ENCODE measurements at regions not wholly inside any gene's neighbourhood (a gene's known extent, or its start where the extent isn't known, plus 50 kb on each side); places are given as distances from the start of the nearest gene placed in this dataset.
"Not testable (repeated sequence)": the region's sequence is repeated elsewhere in the genome, so short reads cannot be mapped to it uniquely, and the experiment has no call there.

DNA sequence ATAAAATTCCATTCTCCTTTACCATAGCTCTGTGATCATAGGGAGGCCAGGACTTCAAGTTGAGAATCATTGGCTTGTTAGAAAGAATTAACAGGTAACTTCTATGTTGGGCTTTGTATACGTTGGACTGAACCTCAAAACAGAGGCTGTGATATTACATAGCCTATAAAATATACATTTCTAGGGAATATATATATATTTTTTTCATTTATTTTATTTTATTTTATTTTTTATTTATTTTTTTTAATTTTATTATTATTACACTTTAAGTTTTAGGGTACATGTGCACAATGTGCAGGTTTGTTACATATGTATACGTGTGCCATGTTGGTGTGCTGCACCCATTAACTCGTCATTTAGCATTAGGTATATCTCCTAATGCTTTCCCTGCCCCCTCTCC is 470.4 kb upstream of the ADGRL3 start:
- H2BK12ac ChIP-seq (ENCODE audit: low read depth, low read length); FAIRE-seq; H3K9me3 ChIP-seq (ENCODE audit: insufficient read depth in 2 of 2, low read depth in 1 of 2, low read length in 1 of 2); H3K79me2 ChIP-seq (ENCODE audit: control insufficient read depth in 1 of 2, insufficient read depth in 2 of 2, low read length in 2 of 2); H3K9ac ChIP-seq (replicated peaks in 1 of 4; ENCODE audit: extremely low read depth in 1 of 4, low read depth in 3 of 4, low read length in 3 of 4); POLR2A ChIA-PET (ENCODE audit: partially characterized antibody); H3K23ac ChIP-seq (ENCODE audit: insufficient read length); H4K5ac ChIP-seq (ENCODE audit: insufficient read length, low read depth, low read length); H3K23me2 ChIP-seq (ENCODE audit: low read depth, low read length); DNase-seq (ENCODE audit: low read depth in 1 of 2, low spot score in 2 of 2); H3K36me3 ChIP-seq (ENCODE audit: control insufficient read depth in 2 of 4, insufficient read depth in 4 of 4, low read length in 3 of 4); H2BK20ac ChIP-seq (ENCODE audit: low read length); H3K56ac ChIP-seq (replicated peaks; ENCODE audit: insufficient read length, low read depth, low read length); H2AFZ ChIP-seq (ENCODE audit: low read length); H2AK5ac ChIP-seq (ENCODE audit: low read depth, low read length); H4K8ac ChIP-seq (ENCODE audit: extremely low read depth, insufficient read depth, low read length); H3K18ac ChIP-seq (ENCODE audit: extremely low read depth, low read length); H2BK15ac ChIP-seq (ENCODE audit: low read length); H2BK5ac ChIP-seq (ENCODE audit: low read depth, low read length); H2BK120ac ChIP-seq (replicated peaks; ENCODE audit: low read depth, low read length); H3K79me1 ChIP-seq (ENCODE audit: low read depth, low read length); H3K4me2 ChIP-seq (ENCODE audit: insufficient read depth in 1 of 2, low read depth in 2 of 2, low read length in 2 of 2); H3K4ac ChIP-seq (replicated peaks; ENCODE audit: insufficient read length, low read depth, low read length); H3K4me1 ChIP-seq (replicated peaks in 1 of 4; ENCODE audit: control insufficient read depth in 3 of 4, insufficient read depth in 4 of 4, low read length in 3 of 4); H3K27me3 ChIP-seq (replicated peaks in 1 of 4; ENCODE audit: control insufficient read depth in 3 of 4, extremely low read depth in 1 of 4, insufficient read depth in 3 of 4, low read length in 3 of 4); H3K4me3 ChIP-seq (ENCODE audit: extremely low read depth in 1 of 4, insufficient read depth in 2 of 4, low read depth in 3 of 4, low read length in 4 of 4); CTCF ChIA-PET (ENCODE audit: partially characterized antibody); H3K27ac ChIP-seq (ENCODE audit: low read depth, low read length); H3K14ac ChIP-seq (ENCODE audit: insufficient read length); H4K91ac ChIP-seq (replicated peaks; ENCODE audit: insufficient read length, low read length); H4K20me1 ChIP-seq (replicated peaks in 1 of 2; ENCODE audit: control insufficient read depth in 1 of 2, insufficient read depth in 2 of 2, low read length in 2 of 2): not testable (repeated sequence)
- WGBS, 2 experiments (ENCODE audit: extremely low coverage in 1 of 2, insufficient coverage in 1 of 2, insufficient read length in 1 of 2, insufficient replicate concordance in 2 of 2, low coverage in 1 of 2, low lambda C conversion rate in 2 of 2, missing lambda C conversion rate in 1 of 2) = 63% methylated on average over 3 of the region's 3 CpGs; no CpG with 5 or more reads in 1 of the 2 experiments
